ENCODE measurements at regions not wholly inside any gene's neighbourhood (a gene's known extent, or its start where the extent isn't known, plus 50 kb on each side); places are given as distances from the start of the nearest gene placed in this dataset.
A peak's percentile ranks its signal among the peaks of the same experiment; 100 is the strongest.

DNA sequence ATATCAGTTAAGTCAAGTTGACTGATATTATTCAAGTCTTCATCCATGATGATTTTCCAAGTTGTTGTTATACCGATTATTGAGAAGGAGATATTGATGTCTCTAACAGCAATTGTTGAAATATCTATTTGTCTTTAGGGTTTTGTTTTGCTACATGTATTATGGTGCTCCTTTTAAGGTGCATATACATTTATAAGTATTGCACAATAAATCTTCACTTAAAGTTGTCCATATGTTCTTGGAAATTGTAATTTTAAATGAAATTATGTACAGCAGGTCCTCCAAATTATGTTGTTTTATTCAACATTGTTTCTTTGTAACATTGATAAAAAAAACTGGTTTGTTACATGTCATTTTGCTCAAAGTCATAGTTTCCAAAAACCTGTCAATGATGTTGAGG lies 650.7 kb upstream of the CITED2 start:
- H3K27ac ChIP-seq, result no peak overlapping the region
- no peak for TF ChIP-seq ZFX (IDR thresholded peaks at IDR 0.05; ENCODE audit: borderline replicate concordance)
- TF ChIP-seq, protein P1, sequence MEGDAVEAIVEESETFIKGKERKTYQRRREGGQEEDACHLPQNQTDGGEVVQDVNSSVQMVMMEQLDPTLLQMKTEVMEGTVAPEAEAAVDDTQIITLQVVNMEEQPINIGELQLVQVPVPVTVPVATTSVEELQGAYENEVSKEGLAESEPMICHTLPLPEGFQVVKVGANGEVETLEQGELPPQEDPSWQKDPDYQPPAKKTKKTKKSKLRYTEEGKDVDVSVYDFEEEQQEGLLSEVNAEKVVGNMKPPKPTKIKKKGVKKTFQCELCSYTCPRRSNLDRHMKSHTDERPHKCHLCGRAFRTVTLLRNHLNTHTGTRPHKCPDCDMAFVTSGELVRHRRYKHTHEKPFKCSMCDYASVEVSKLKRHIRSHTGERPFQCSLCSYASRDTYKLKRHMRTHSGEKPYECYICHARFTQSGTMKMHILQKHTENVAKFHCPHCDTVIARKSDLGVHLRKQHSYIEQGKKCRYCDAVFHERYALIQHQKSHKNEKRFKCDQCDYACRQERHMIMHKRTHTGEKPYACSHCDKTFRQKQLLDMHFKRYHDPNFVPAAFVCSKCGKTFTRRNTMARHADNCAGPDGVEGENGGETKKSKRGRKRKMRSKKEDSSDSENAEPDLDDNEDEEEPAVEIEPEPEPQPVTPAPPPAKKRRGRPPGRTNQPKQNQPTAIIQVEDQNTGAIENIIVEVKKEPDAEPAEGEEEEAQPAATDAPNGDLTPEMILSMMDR (IDR thresholded peaks at IDR 0.05), result no peak

DNA sequence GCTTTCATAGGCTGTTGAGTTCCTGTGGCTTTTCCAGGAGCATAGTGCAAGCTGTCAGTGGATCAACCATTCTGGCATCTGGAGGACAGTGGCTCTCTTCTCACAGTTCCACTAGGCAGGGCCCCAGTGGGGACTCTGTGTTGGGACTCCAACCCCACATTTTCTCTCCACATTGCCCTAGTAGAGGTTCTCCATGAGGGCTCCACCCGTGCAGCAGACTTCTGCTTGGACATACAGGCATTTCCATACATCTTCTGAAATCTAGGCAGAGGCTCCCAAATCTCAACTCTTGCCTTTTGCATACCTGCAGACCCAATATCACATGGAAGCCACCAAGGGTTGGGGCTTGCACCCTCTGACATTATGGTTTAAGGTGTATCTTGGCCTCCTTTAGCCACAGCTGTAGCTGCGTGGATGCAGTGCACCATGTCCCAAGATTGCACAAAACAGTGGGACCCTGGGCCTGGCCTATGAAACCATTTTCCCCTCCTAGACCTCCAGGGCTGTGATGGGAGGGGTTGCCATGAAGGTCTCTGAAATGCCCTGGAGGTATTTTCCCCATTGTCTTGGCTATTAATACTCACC lies 645.9 kb upstream of the CITED2 start:
- no peak for TF ChIP-seq ZFX (IDR thresholded peaks at IDR 0.05; ENCODE audit: borderline replicate concordance)
- TF ChIP-seq, protein P1 (IDR thresholded peaks at IDR 0.05), result no peak
- H3K27ac ChIP-seq, result no peak overlapping the region

DNA sequence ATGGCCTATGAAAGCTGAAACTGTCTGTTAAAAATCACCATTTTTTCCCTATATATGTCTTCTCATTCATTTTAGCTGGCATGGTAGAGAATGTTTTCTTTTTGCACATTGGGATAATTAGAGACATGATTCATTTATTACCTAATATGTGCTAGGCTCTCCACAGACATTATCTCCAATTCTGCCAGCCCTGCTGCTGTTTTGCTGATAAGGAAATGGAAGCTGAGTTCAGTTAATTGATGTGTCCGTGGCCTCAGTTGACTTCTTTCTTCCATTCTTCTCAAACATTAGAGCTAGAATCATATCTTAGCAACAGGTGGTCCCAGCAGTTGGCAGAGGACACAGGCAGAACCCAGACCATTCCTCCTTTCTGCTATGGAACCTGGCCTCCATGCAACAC lies 644.1 kb upstream of the CITED2 start:
- TF ChIP-seq ZFX (IDR thresholded peaks at IDR 0.05; ENCODE audit: borderline replicate concordance), result no peak
- TF ChIP-seq, protein P1 (IDR thresholded peaks at IDR 0.05), result no peak
- no peak overlapping the region for H3K27ac ChIP-seq

DNA sequence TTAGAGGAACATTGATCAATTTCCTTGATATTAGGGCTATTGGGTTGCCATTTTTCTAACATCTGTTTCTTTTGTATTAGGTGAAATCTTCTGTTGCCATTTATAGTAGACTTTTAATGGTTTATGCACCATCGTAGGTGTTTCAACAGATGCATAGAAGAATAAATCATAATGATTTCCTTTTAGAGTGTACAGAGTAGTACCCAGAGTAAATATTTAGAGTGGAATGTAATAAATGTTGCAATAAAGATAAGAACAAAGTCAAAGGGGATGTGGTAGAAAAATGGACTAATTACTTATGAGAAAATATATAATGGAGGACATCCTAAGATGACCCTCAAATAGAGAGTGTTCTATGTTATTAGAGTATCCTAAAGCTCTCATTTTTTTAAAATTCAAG lies 643.0 kb upstream of the CITED2 start:
- H3K27ac ChIP-seq, result peak overlapping the region; percentile 25
- TF ChIP-seq, protein P1 (IDR thresholded peaks at IDR 0.05), result no peak
- TF ChIP-seq ZFX (IDR thresholded peaks at IDR 0.05; ENCODE audit: borderline replicate concordance), result no peak

DNA sequence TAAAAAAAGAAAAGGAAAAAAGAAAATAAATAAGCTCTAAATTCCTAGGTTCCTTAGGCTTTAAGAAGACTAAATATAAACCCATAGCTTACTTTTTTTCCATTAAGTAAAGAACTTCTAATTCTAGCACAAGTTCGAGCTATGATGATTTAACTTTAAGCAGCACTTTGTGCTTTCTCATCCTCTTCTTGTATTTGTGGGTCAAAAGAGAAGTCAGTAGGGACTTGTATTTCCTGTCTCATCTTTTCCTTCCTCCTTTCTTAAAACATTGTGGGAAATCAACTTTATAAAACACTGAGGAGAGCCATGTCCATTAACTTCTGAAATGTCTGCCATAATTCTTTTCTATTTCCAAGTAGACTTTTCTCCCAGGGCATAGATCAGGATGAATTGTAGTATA lies 637.7 kb upstream of the CITED2 start:
- TF ChIP-seq, protein P1 (IDR thresholded peaks at IDR 0.05), result no peak
- no peak for TF ChIP-seq ZFX (IDR thresholded peaks at IDR 0.05; ENCODE audit: borderline replicate concordance)
- H3K27ac ChIP-seq, result peak overlapping the region; percentile 70

DNA sequence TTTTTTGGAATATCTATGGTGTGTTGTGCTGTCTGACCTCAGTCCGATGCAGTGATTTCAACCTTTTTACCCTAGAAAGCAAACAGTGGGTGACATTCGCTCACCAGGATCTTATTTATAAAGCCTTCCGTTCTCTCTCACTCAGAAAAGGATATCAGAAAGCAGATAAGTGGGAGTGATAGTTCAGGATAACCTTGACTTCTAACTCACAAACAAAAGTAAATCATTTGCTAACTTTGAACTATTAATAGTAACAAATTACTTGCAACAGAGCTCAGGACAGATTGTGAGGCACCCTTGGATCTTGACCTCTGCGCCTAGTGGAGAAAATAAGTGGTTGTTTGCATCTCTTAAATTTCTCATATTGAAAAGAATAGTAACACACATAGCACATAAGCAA lies 637.1 kb upstream of the CITED2 start:
- TF ChIP-seq, protein P1 (IDR thresholded peaks at IDR 0.05), result no peak
- no peak for TF ChIP-seq ZFX (IDR thresholded peaks at IDR 0.05; ENCODE audit: borderline replicate concordance)
- peak overlapping the region; percentile 70 for H3K27ac ChIP-seq

DNA sequence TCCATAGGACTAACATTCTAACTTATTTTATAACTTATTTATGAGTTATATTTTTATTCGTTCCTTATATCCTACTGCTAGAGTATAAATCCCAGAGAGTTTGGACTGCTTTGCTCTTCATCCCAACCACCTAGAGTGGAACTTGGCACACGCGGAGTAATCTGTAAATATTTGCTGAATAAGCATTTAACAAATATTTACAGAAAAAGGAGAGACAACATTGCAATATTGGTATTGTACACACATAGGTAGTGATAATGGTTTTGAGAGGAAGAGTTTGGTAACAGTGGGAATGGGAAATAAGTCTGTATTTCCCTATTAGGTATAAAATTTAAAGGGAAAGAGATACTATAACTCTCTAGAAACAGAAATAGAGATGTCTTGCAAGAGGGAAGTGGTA lies 634.8 kb upstream of the CITED2 start:
- H3K27ac ChIP-seq, result peak overlapping the region; percentile 70
- TF ChIP-seq ZFX (IDR thresholded peaks at IDR 0.05; ENCODE audit: borderline replicate concordance), result no peak
- TF ChIP-seq, protein P1 (IDR thresholded peaks at IDR 0.05), result no peak
